ENCODE measurements at regions not wholly inside any gene's neighbourhood (a gene's known extent, or its start where the extent isn't known, plus 50 kb on each side); places are given as distances from the start of the nearest gene placed in this dataset.
"Not testable (repeated sequence)": the region's sequence is repeated elsewhere in the genome, so short reads cannot be mapped to it uniquely, and the experiment has no call there.

DNA sequence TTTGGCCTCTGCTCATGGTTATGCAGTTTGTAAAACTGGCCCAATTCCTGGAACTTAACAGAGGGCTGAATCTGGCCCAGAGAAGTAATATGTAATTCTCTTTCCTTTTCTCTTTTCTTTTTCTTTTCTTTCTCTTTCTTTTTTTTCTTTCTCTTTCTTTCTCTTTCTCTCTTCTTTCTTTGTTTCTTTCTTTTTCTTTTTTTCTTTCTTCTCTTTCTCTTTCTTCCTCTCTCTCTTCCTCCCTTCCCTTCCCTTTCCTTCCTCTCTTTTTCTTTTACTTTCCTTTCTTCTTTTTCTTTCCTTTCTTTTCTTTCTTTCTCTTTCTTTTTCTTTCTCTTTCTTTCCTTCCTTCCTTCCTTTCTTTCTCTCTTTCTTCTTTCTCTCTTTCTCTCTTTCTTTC is 88.8 kb upstream of the SLITRK5 start:
- H3K4me3 ChIP-seq = no peak overlapping the region
- DNase-seq (ENCODE audit: low read depth in 1 of 2, low spot score in 1 of 2) (no peak), FAIRE-seq (no peak), ATAC-seq (no peak)
- ChIA-PET CTCF (no interaction called here), POLR2A (no interaction called here)
- no peak for TF ChIP-seq EP300 (IDR thresholded peaks at IDR 0.05)
- no peak for TF ChIP-seq KDM5A (IDR thresholded peaks at IDR 0.05)
- TF ChIP-seq HOXB5 (CRISPR knock-in tag; IDR thresholded peaks at IDR 0.05) = no peak
- TF ChIP-seq FOSL2 (IDR thresholded peaks at IDR 0.05) = no peak
- no peak for TF ChIP-seq FOSL2 (CRISPR knock-in tag; IDR thresholded peaks at IDR 0.05)
- no peak for TF ChIP-seq RCOR1 (IDR thresholded peaks at IDR 0.05; ENCODE audit: low read depth, low read length)
- TF ChIP-seq HDAC2 (IDR thresholded peaks at IDR 0.05) = no peak
- TF ChIP-seq CBX2 (IDR thresholded peaks at IDR 0.05; ENCODE audit: borderline replicate concordance, low read depth) = no peak
- TF ChIP-seq CBX8 (IDR thresholded peaks at IDR 0.05) = no peak
- TF ChIP-seq JUNB (IDR thresholded peaks at IDR 0.05) = no peak
- H3K9me3 ChIP-seq = no peaks in the 10 kb centered on the region
- H3K27ac ChIP-seq = no peak overlapping the region
- no peak overlapping the region for H3K4me2 ChIP-seq
- H3K4me1 ChIP-seq = no peaks in the 10 kb centered on the region

- FAIRE-seq = no peak
- ATAC-seq = no peak
- POLR2A ChIA-PET = no interaction called here
- DNase-seq (ENCODE audit: low read depth in 1 of 2, low spot score in 1 of 2) = no peak
- TF ChIP-seq FOSL2 (IDR thresholded peaks at IDR 0.05) = no peak
- TF ChIP-seq FOSL2 (CRISPR knock-in tag; IDR thresholded peaks at IDR 0.05) = no peak
- TF ChIP-seq NR3C1 (IDR thresholded peaks at IDR 0.05) = no peak
- TF ChIP-seq HOXA7 (CRISPR knock-in tag; IDR thresholded peaks at IDR 0.05) = no peak
- TF ChIP-seq EHMT2 (IDR thresholded peaks at IDR 0.05; ENCODE audit: low read depth) = no peak
- TF ChIP-seq, protein P1, sequence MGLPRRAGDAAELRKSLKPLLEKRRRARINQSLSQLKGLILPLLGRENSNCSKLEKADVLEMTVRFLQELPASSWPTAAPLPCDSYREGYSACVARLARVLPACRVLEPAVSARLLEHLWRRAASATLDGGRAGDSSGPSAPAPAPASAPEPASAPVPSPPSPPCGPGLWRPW (IDR thresholded peaks at IDR 0.05) = no peak
- TF ChIP-seq NFE2L2 (conservative IDR thresholded peaks at IDR 0.05; ENCODE audit: low read length) = no peak
- TF ChIP-seq MAFK (IDR thresholded peaks at IDR 0.05; ENCODE audit: partially characterized antibody) = no peak
- TF ChIP-seq NPAS2 (CRISPR knock-in tag; IDR thresholded peaks at IDR 0.05; ENCODE audit: borderline replicate concordance) = no peak
- TF ChIP-seq CBX2 (IDR thresholded peaks at IDR 0.05; ENCODE audit: borderline replicate concordance, low read depth) = no peak
- no peak for TF ChIP-seq REST (IDR thresholded peaks at IDR 0.05)
- no peak for TF ChIP-seq HOXB13 (CRISPR knock-in tag; IDR thresholded peaks at IDR 0.05; ENCODE audit: low read depth)
- TF ChIP-seq, protein P2, sequence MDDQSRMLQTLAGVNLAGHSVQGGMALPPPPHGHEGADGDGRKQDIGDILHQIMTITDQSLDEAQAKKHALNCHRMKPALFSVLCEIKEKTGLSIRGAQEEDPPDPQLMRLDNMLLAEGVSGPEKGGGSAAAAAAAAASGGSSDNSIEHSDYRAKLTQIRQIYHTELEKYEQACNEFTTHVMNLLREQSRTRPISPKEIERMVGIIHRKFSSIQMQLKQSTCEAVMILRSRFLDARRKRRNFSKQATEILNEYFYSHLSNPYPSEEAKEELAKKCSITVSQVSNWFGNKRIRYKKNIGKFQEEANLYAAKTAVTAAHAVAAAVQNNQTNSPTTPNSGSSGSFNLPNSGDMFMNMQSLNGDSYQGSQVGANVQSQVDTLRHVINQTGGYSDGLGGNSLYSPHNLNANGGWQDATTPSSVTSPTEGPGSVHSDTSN (IDR thresholded peaks at IDR 0.05) = no peak
- no peak for TF ChIP-seq CHD2 (IDR thresholded peaks at IDR 0.05; ENCODE audit: low read length, partially characterized antibody)
- TF ChIP-seq ZSCAN20 (CRISPR knock-in tag; IDR thresholded peaks at IDR 0.05) = no peak
- no peak for TF ChIP-seq MYC (IDR thresholded peaks at IDR 0.05; ENCODE audit: borderline replicate concordance, low read length)
- no peak for TF ChIP-seq GATA3 (IDR thresholded peaks at IDR 0.05; ENCODE audit: borderline replicate concordance)
- TF ChIP-seq HDAC2 (IDR thresholded peaks at IDR 0.05) = no peak
- TF ChIP-seq EHF (CRISPR knock-in tag; IDR thresholded peaks at IDR 0.05) = no peak
- TF ChIP-seq POLR2AphosphoS2 (conservative IDR thresholded peaks at IDR 0.05; ENCODE audit: low read length) = no peak
- no peak for TF ChIP-seq FOSB (CRISPR knock-in tag; IDR thresholded peaks at IDR 0.05)
- Histone ChIP-seq H3K9me3 (no peaks in the 10 kb centered on the region), H3K27ac (no peak overlapping the region), H3K4me1 (no peaks in the 10 kb centered on the region), H3K4me3 (no peak overlapping the region), H3K4me2 (no peak overlapping the region)
- CTCF ChIA-PET = no interaction called here
- WGBS (ENCODE audit: missing lambda C conversion rate) = 85% methylated on average over 1 of the region's 1 CpG
These were observed 80.7 kb upstream of the SLITRK5 start for GRCh38 chr13:87590518-87590917.

GRCh38 chr13:87604437-87604836 is 66.7 kb upstream of the SLITRK5 start:
- ATAC-seq; H3K27ac ChIP-seq; FAIRE-seq; DNase-seq (ENCODE audit: low read depth in 1 of 2, low spot score in 1 of 2); H3K4me2 ChIP-seq; H3K4me3 ChIP-seq; CTCF ChIA-PET; POLR2A ChIA-PET; H3K4me1 ChIP-seq; H3K9me3 ChIP-seq: not testable (repeated sequence)
- 41% methylated on average over 2 of the region's 2 CpGs for WGBS (ENCODE audit: missing lambda C conversion rate)
